ENCODE measurements at regions not wholly inside any gene's neighbourhood (a gene's known extent, or its start where the extent isn't known, plus 50 kb on each side); places are given as distances from the start of the nearest gene placed in this dataset.

DNA sequence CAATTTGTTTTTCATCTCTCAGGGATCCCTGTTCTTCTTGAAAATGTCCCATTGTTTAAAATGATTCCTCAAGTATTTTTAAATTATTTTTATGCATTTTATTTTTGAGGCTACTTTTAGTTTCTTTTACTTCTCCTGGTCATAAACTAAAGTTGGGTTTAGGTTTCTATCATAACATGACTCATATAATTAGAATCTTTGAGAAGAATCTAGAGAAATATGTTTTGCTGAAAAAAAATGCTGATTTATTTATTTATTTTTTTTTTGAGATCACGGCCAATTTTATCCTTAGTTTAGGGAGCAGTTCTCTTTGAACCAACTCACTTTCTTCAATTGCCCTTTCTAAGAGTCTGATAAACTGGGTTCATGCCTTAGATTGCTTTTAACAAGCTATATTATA lies 1157.1 kb downstream of the BCL11B start:
- Histone ChIP-seq H3K36me3 (no peaks in the 10 kb centered on the region), H3K27ac (no peak overlapping the region), H3K9me3 (no peaks in the 10 kb centered on the region), H3K27me3 (replicated peaks; ENCODE audit: insufficient read depth) (no peaks in the 10 kb centered on the region), H3K4me3 (no peak overlapping the region), H3K4me1 (replicated peaks) (no peaks in the 10 kb centered on the region)
- WGBS = 83% methylated on average over 1 of the region's 1 CpG
- TF ChIP-seq POLR2AphosphoS5 (IDR thresholded peaks at IDR 0.05) (no peak), POLR2A (IDR thresholded peaks at IDR 0.05) (no peak)
- TF ChIP-seq, protein P1, sequence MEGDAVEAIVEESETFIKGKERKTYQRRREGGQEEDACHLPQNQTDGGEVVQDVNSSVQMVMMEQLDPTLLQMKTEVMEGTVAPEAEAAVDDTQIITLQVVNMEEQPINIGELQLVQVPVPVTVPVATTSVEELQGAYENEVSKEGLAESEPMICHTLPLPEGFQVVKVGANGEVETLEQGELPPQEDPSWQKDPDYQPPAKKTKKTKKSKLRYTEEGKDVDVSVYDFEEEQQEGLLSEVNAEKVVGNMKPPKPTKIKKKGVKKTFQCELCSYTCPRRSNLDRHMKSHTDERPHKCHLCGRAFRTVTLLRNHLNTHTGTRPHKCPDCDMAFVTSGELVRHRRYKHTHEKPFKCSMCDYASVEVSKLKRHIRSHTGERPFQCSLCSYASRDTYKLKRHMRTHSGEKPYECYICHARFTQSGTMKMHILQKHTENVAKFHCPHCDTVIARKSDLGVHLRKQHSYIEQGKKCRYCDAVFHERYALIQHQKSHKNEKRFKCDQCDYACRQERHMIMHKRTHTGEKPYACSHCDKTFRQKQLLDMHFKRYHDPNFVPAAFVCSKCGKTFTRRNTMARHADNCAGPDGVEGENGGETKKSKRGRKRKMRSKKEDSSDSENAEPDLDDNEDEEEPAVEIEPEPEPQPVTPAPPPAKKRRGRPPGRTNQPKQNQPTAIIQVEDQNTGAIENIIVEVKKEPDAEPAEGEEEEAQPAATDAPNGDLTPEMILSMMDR (IDR thresholded peaks at IDR 0.05) = no peak
- intact Hi-C loops (cut with DNase I) = no loop called here
- no peak for DNase-seq (ENCODE audit: low spot score)

DNA sequence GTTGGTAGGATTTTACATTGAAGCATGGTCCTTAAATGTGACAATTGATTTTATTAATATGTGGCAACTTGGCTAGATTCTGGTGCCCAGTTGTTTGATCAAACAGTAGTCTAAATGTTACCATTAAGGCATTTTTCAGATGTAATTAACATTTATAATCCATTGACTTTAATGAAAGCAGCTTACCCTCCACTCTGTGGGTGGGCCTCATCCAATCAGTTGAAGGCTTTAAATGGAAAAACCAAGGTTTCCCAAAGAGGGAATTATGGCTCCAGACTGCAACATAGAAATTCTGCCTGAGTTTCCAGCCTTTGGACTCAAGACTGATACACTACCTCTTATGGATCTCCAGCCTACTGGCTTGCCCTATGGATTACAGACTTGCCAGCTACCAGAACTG lies 1153.2 kb downstream of the BCL11B start:
- no peaks in the 10 kb centered on the region for H3K27me3 ChIP-seq (replicated peaks; ENCODE audit: insufficient read depth)
- H3K27ac ChIP-seq = no peak overlapping the region
- H3K36me3 ChIP-seq = no peaks in the 10 kb centered on the region
- no peak for TF ChIP-seq POLR2A (IDR thresholded peaks at IDR 0.05)
- TF ChIP-seq, protein P1 (IDR thresholded peaks at IDR 0.05) = no peak
- no peak for TF ChIP-seq POLR2AphosphoS5 (IDR thresholded peaks at IDR 0.05)
- no peak for DNase-seq (ENCODE audit: low spot score)
- no peaks in the 10 kb centered on the region for H3K4me1 ChIP-seq (replicated peaks)
- intact Hi-C loops (cut with DNase I) = no loop called here
- no peaks in the 10 kb centered on the region for H3K9me3 ChIP-seq
- no peak overlapping the region for H3K4me3 ChIP-seq

DNA sequence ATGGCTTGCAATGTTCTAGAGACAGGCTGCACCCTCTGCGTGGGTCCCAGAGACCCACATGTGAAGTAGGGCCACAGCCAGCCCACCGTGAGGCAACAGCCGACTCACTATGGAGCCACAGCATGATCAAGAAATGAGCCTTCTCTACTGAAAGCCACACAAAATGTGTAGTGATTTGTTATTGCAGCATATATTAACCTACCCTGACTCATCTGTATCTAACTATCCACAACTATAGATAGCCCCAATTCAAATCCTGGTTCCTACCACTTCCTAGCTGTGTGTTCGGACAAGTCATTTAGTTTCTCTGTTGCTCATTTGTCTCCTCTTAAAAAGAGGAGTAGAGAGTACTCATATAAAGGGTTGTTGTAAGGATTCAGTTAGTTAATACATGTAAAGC lies 1152.3 kb downstream of the BCL11B start:
- Histone ChIP-seq H3K4me1 (replicated peaks) (no peaks in the 10 kb centered on the region), H3K9me3 (no peaks in the 10 kb centered on the region), H3K27ac (no peak overlapping the region), H3K36me3 (no peaks in the 10 kb centered on the region), H3K4me3 (no peak overlapping the region), H3K27me3 (replicated peaks; ENCODE audit: insufficient read depth) (no peaks in the 10 kb centered on the region)
- no peak for TF ChIP-seq POLR2A (IDR thresholded peaks at IDR 0.05)
- TF ChIP-seq, protein P1 (IDR thresholded peaks at IDR 0.05) = no peak
- TF ChIP-seq POLR2AphosphoS5 (IDR thresholded peaks at IDR 0.05) = no peak
- DNase-seq (ENCODE audit: low spot score) = no peak
- intact Hi-C loops (cut with DNase I) = no loop called here
- 95% methylated on average over 4 of the region's 4 CpGs for WGBS

DNA sequence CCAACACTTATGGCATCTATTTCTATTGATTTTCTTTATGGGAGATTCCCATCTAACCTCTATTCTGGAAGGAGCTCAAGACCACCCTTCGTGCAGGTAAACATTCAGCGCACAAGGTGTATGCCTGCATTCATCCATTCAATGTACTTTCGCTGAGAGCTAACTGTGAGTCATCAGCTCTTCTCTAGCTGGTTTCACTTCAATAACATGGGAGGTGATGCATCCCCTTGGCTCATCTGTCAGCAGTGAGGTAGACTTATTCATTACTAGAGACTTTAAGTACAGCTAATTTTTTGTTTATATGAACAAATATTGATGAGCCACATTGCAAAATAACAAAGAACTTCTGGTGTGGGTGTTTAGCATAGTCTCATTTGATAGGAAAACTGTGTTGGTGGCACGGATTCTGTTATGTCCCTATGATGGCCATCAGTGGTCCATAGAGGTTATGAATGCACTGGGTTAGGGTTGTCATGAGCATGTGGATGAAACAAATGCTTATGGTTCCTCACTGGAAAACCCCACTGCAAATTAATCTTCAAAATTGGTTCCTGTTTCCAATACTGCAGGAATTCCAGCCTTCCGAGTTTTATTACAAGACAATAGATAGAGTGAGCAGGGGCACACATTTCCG lies 1151.0 kb downstream of the BCL11B start:
- no peak for DNase-seq (ENCODE audit: low spot score)
- Histone ChIP-seq H3K9me3 (no peaks in the 10 kb centered on the region), H3K36me3 (no peaks in the 10 kb centered on the region), H3K4me1 (replicated peaks) (no peaks in the 10 kb centered on the region), H3K27me3 (replicated peaks; ENCODE audit: insufficient read depth) (no peaks in the 10 kb centered on the region), H3K27ac (no peak overlapping the region), H3K4me3 (no peak overlapping the region)
- TF ChIP-seq, protein P1 (IDR thresholded peaks at IDR 0.05) = no peak
- TF ChIP-seq POLR2AphosphoS5 (IDR thresholded peaks at IDR 0.05) (no peak), POLR2A (IDR thresholded peaks at IDR 0.05) (no peak)
- intact Hi-C loops (cut with DNase I) = no loop called here
- 81% methylated on average over 6 of the region's 6 CpGs for WGBS

DNA sequence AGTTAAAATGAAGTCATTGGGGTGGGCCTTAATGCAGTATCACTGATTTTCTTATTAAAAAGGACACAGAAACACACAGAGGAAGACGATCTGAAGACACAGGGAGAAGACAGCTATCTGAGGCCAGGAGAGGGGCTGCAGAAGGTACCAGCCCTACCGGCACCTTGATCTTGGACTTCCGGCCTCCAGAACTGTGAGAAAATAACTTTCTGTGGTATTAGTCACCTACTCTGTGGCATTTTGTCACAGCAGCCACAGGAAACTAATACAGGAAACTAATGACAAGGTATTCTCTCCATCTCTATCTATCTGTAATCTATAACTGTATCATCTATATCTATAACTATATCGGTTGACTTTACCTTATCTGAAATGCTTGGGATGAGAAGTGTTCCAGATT lies 1149.5 kb downstream of the BCL11B start:
- no peaks in the 10 kb centered on the region for H3K4me1 ChIP-seq (replicated peaks)
- TF ChIP-seq, protein P1 (IDR thresholded peaks at IDR 0.05) = no peak
- TF ChIP-seq POLR2AphosphoS5 (IDR thresholded peaks at IDR 0.05) (no peak), POLR2A (IDR thresholded peaks at IDR 0.05) (no peak)
- intact Hi-C loops (cut with DNase I) = no loop called here
- no peaks in the 10 kb centered on the region for H3K27me3 ChIP-seq (replicated peaks; ENCODE audit: insufficient read depth)
- H3K27ac ChIP-seq = no peak overlapping the region
- H3K9me3 ChIP-seq = no peaks in the 10 kb centered on the region
- no peaks in the 10 kb centered on the region for H3K36me3 ChIP-seq
- WGBS = 83% methylated on average over 4 of the region's 4 CpGs
- H3K4me3 ChIP-seq = no peak overlapping the region
- DNase-seq (ENCODE audit: low spot score) = no peak

Data from prostate gland (tissue), 2 donors.